Head of caudate nucleus (tissue), 42 donors: ENCODE measurements at regions not wholly inside any gene's neighbourhood (a gene's known extent, or its start where the extent isn't known, plus 50 kb on each side); places are given as distances from the start of the nearest gene placed in this dataset.

Source experiments
- DNase-seq, 42 donors: peaks; one replicate each; pipeline versions ENCODE4 v3.0.0 to v3.0.0-alpha.2; 2020 to 2021; ENCODE audit warnings: mixed read lengths in 7 of 42
- intact Hi-C: fragments of 100-400 bp; cut with DNase I; formaldehyde crosslinking; loops from one replicate; pipeline ENCODE4 v1.15.0; 2022

- no peak for DNase-seq
- intact Hi-C loops: no loop called here
These were observed 141.0 kb downstream of the CARTPT start for GRCh38 chr5:71860048-71860447.

- intact Hi-C loops: no loop called here
- DNase-seq: no peak
These were observed 142.6 kb downstream of the CARTPT start for GRCh38 chr5:71861682-71862081.

- no peak for DNase-seq
- intact Hi-C loops: no loop called here
These were observed 143.0 kb downstream of the CARTPT start for GRCh38 chr5:71862087-71862486.

- DNase-seq: no peak
- intact Hi-C loops: no loop called here
These were observed 143.5 kb downstream of the CARTPT start for GRCh38 chr5:71862507-71863060.

DNA sequence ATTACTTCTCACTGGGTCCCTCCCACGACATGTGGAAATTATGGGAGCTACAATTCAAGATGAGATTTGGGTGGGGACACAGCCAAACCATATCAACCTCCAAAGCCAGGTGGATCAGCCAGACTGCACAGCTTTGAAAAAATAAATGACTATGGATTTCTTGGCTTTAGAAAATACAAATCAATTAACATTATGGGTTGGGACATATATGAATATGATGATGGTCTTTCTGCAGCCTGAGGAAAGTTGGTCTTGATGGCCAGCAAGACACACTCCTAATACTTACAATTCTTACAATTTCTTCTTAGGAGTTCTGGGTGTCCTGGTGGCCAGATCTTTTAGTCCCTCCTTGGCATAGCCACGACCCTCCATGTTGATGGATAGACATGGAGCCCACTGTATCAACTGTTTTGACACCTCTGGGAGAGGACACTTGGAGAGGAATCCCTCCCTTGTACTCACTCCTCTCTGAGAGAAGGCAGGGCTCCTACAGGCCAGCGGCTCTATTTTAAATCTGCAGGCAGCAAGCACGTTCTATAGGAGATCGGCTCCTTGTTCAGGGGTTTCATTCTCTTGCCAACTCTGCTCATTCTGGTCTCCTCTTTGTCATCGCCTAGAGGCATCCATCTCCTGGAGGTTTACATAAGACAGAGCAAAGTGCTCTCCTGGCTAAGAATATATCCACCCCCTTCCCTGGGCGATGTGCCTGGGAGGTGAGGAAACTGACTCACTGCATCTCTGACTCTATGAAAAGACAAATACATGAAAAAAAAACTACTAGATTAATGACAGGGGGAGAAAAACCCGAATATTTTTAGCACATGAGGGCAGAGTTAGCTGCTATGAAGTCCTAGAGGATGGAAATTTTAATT, 145.9 kb downstream of the CARTPT start:
- intact Hi-C loops: no loop called here
- DNase-seq: peak in 40 of 42 donors; percentile 12 to 88 (median 60)

DNA sequence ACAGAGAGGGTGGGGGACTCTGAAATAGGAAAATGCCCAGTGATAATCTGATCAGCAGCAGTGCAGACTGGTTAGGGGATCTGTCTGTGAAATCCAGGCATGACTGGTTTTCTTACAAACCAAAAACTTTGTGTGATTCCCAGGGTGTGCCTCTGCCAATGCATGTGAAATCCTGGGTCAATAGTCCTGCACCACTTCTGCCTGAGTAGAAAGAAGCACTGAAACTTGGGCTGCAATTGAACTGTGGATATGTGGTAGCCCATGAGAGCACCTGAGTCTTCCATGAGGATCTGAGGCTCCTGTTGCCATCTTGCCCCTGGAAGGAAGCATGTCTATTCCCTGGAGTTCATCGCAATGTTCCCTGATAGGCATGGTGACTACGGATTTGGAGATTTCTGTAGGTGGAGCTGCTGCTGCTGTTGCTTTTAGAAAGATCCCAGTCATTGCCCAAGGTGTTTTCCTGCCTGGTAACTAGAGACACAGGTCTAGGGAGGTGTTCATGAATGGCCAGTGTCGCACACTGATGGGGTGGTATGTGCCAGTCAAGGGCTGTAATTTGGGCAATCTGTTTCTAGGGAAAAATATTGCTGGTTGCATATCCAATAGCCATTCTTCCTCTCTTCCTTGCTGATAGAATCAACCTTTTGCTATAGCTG, 146.7 kb downstream of the CARTPT start:
- DNase-seq: peak in 5 of 42 donors; percentile 6 to 37 (median 11)
- intact Hi-C loops: no loop called here

GRCh38 chr5:71872311-71872864, 153.3 kb downstream of the CARTPT start:
- DNase-seq: no peak
- intact Hi-C loops: no loop called here

- intact Hi-C loops: no loop called here
These were observed 154.1 kb downstream of the CARTPT start for GRCh38 chr5:71873191-71873591.

GRCh38 chr5:71874521-71874920, 155.4 kb downstream of the CARTPT start:
- DNase-seq: no peak
- intact Hi-C loops: no loop called here

More at GRCh38 chr5:71873191-71873591, 154.1 kb downstream of the CARTPT start:
- DNase-seq: no peak

DNA sequence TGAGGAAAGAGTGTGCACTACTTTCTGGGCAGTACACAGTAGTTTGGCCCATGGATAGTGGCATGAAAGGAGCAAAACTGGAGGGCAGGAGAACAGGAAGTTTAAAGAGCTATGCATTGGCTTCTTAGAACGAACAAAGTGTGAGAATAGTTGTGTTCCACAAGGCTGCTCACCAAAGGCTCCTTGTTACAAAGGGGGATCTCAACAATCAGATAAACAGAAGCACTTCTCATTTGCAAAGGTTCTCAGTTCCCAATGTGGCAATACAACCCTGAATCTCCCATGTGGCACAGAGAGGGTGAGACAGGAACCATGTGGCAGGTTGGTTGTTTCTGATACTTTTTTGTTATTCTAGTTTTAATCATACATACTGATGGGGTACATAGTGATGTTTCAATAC, 158.4 kb downstream of the CARTPT start:
- DNase-seq: no peak
- intact Hi-C loops: no loop called here

- intact Hi-C loops: no loop called here
- no peak for DNase-seq
These were observed 161.5 kb downstream of the CARTPT start for GRCh38 chr5:71880536-71880935.

DNA sequence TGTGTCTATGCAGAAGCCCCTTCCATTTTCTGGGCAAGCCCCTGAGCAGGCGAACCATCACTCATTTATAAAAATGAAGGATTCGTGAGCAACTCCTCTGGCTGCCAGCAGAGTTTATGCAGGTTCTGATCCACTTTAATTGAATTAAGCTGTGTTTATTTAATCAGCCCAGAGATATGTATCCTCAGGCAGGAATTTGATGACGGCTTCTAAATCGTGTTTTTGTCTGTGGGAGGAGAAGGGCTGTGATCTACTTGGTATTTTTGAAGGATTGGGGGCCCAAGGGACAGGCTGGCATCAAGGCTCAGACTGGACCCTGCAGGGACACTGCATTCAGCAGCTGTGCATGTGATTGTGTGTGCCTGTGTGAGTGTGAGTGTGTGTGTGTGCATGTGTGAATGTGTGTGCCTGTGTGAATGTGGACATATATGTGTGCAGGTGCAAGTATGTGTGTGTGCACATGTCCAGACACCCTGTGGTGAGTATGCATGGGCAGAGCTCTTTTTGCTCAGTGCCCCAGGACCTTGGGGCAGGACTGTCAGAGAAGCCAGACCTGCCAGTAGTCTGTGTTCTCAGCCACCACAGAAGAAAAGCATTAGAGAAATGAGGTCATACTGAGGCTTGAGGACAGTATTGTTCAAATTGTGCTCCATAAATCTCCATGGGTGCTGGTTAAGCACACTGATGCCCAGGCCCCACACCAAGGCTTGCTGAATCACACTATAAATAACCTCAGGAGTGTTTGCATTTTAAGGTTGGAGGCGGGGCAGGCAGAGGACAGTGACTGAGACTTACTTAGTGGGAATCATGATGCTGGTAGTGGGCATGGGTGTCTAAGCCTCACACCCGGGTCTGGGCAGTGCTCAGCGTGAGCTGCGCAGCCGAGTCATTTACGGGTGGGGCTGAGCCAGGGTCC, 164.0 kb downstream of the CARTPT start:
- DNase-seq: no peak
- intact Hi-C loops: no loop called here

GRCh38 chr5:71883742-71884103, 164.6 kb downstream of the CARTPT start:
- intact Hi-C loops: no loop called here
- no peak for DNase-seq

DNA sequence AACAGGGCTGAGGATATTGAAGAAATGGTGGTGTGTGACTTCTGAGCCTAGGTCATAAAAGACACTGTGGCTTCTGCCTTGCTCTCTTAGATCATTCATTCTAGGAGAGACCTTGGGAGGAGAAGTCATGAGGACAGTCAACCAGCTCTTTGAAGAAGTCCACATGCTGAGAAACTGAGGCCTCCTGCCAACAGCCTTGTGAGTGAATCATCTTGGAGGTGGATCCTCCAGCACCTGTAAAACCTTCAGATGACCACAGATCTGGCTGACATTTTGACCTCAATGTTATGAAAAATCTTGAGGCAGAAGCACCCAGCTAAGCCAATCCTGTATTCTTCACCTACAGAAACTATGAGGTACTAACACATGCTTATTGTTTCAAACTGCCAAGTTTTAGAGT, 165.9 kb downstream of the CARTPT start:
- DNase-seq: no peak
- intact Hi-C loops: no loop called here

GRCh38 chr5:71886406-71886805, 167.3 kb downstream of the CARTPT start:
- intact Hi-C loops: no loop called here
- DNase-seq: no peak

GRCh38 chr5:71887680-71888079, 168.6 kb downstream of the CARTPT start:
- DNase-seq: peak in 1 of 42 donors; percentile 2
- intact Hi-C loops: no loop called here

DNA sequence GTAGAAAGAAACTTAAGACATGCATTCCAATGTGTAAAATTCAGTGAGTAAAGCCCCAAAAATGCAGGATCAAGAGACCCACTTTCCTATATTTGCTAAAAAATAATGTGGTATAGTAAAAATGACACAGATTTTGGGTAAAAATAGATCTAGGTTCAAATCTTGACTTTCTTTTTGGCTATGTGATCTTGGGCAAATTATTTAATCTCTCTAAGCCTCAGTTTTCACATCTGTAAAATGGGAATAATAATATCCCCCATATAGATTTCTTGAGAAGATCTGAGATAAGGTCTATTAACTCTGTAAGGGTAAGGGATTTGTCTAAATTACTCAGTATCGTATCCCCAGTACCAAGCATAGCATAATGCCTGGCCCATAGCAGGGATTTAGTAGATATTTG, 172.3 kb downstream of the CARTPT start:
- no peak for DNase-seq
- intact Hi-C loops: no loop called here

- no peak for DNase-seq
- intact Hi-C loops: no loop called here
These were observed 172.8 kb downstream of the CARTPT start for GRCh38 chr5:71891856-71892255.
